KMS-11 (cell line): ENCODE measurements at regions not wholly inside any gene's neighbourhood (a gene's known extent, or its start where the extent isn't known, plus 50 kb on each side); places are given as distances from the start of the nearest gene placed in this dataset.

Source experiments
- H2AFZ ChIP-seq: fragments of 200-600 bp; sonication (generic); 2 replicates; pipeline ENCODE4 v1.6.1; 2016; ENCODE audit warnings: antibody characterized with exemption, mixed run types, low read depth
- H3K27ac ChIP-seq: fragments of 200-600 bp; sonication (generic); 2 replicates; pipeline ENCODE4 v1.6.1; 2016; ENCODE audit warnings: mild to moderate bottlenecking, mixed run types
- H3K27me3 ChIP-seq: fragments of 200-600 bp; sonication (generic); 2 replicates; pipeline ENCODE4 v1.6.1; 2017; ENCODE audit warnings: mild to moderate bottlenecking, low read depth, mixed run types, moderate library complexity; ENCODE audit not compliant: insufficient read depth
- H3K36me3 ChIP-seq: fragments of 200-600 bp; sonication (generic); 2 replicates; pipeline ENCODE4 v1.6.1; 2017; ENCODE audit warnings: mild to moderate bottlenecking, mixed run types; ENCODE audit not compliant: insufficient read depth
- H3K4me1 ChIP-seq: fragments of 200-600 bp; sonication (generic); 2 replicates; pipeline ENCODE4 v1.6.1; 2016; ENCODE audit warnings: mild to moderate bottlenecking, low read depth, mixed run types; ENCODE audit not compliant: poor library complexity, severe bottlenecking
- H3K4me2 ChIP-seq: fragments of 200-600 bp; sonication (generic); 2 replicates; pipeline ENCODE4 v1.7.0; 2016; ENCODE audit warnings: mild to moderate bottlenecking, mixed run types
- H3K4me3 ChIP-seq: fragments of 200-600 bp; sonication (generic); IDR thresholded peaks from 2 replicates; pipeline ENCODE4 v1.6.1; 2017; ENCODE audit warnings: low read depth, low read length, mixed read lengths; ENCODE audit not compliant: insufficient read depth
- H3K79me2 ChIP-seq: fragments of 200-600 bp; sonication (generic); 2 replicates; pipeline ENCODE4 v1.6.1; 2016; ENCODE audit warnings: low read depth, mixed run types; ENCODE audit not compliant: insufficient read depth
- H3K9ac ChIP-seq: fragments of 200-600 bp; sonication (generic); 2 replicates; pipeline ENCODE4 v1.6.1; 2016; ENCODE audit warnings: mild to moderate bottlenecking, mixed run types
- H4K20me1 ChIP-seq: fragments of 200-600 bp; sonication (generic); 2 replicates; pipeline ENCODE4 v1.6.1; 2016; ENCODE audit warnings: mild to moderate bottlenecking, mixed run types; ENCODE audit not compliant: insufficient read depth
- TF ChIP-seq, protein P1 (sequence below): fragments of 200-600 bp; sonication (generic); conservative IDR thresholded peaks from 2 replicates; pipeline ENCODE4 v1.6.1; 2017; ENCODE audit warnings: low read depth, mild to moderate bottlenecking, antibody characterized with exemption, low read length, moderate library complexity, mixed read lengths

DNA sequence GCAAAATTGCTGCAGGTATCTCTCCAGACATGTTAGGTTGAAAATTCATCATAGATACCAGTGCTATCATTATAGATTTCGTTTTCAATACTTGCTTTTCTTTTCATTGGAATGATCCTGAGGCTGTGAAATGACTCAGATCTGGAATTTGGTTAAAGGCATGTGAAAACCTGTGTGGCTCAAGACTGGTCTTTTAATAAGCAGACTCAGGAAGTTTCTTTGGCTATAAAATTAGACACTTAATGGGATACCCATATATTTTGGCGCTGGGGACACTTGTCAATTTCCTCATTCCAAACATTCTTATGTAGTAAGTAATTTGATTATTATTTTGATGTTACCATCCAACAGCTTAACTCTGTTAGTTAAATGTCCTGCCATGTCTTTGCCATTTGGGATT is 1041.1 kb upstream of the GBE1 start:
- Histone ChIP-seq H4K20me1 (no peaks in the 10 kb centered on the region), H3K4me1 (no peaks in the 10 kb centered on the region), H3K27ac (no peak overlapping the region), H3K36me3 (no peaks in the 10 kb centered on the region), H3K4me3 (no peak overlapping the region), H3K9ac (no peak overlapping the region), H2AFZ (no peak overlapping the region), H3K27me3 (no peaks in the 10 kb centered on the region), H3K4me2 (no peak overlapping the region), H3K79me2 (no peaks in the 10 kb centered on the region)
- TF ChIP-seq, protein P1, sequence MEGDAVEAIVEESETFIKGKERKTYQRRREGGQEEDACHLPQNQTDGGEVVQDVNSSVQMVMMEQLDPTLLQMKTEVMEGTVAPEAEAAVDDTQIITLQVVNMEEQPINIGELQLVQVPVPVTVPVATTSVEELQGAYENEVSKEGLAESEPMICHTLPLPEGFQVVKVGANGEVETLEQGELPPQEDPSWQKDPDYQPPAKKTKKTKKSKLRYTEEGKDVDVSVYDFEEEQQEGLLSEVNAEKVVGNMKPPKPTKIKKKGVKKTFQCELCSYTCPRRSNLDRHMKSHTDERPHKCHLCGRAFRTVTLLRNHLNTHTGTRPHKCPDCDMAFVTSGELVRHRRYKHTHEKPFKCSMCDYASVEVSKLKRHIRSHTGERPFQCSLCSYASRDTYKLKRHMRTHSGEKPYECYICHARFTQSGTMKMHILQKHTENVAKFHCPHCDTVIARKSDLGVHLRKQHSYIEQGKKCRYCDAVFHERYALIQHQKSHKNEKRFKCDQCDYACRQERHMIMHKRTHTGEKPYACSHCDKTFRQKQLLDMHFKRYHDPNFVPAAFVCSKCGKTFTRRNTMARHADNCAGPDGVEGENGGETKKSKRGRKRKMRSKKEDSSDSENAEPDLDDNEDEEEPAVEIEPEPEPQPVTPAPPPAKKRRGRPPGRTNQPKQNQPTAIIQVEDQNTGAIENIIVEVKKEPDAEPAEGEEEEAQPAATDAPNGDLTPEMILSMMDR = no peak

GRCh38 chr3:82800248-82800647 is 1038.8 kb upstream of the GBE1 start:
- TF ChIP-seq, protein P1 = no peak
- Histone ChIP-seq H3K36me3 (no peaks in the 10 kb centered on the region), H3K9ac (no peak overlapping the region), H3K4me1 (no peaks in the 10 kb centered on the region), H3K79me2 (no peaks in the 10 kb centered on the region), H3K27me3 (no peaks in the 10 kb centered on the region), H3K27ac (no peak overlapping the region), H3K4me2 (no peak overlapping the region), H4K20me1 (no peaks in the 10 kb centered on the region), H3K4me3 (no peak overlapping the region), H2AFZ (no peak overlapping the region)

- Histone ChIP-seq H3K27me3 (no peaks in the 10 kb centered on the region), H3K27ac (no peak overlapping the region), H3K4me2 (no peak overlapping the region), H3K4me1 (no peaks in the 10 kb centered on the region), H4K20me1 (no peaks in the 10 kb centered on the region), H3K79me2 (no peaks in the 10 kb centered on the region), H2AFZ (no peak overlapping the region), H3K36me3 (no peaks in the 10 kb centered on the region), H3K9ac (no peak overlapping the region), H3K4me3 (no peak overlapping the region)
- TF ChIP-seq, protein P1 = no peak
Measured at GRCh38 chr3:82796765-82797164, 1035.3 kb upstream of the GBE1 start.

- H3K27me3 ChIP-seq = no peaks in the 10 kb centered on the region
- no peak overlapping the region for H3K9ac ChIP-seq
- H3K27ac ChIP-seq = no peak overlapping the region
- no peaks in the 10 kb centered on the region for H3K79me2 ChIP-seq
- H3K4me1 ChIP-seq = no peaks in the 10 kb centered on the region
- TF ChIP-seq, protein P1 = no peak
- no peaks in the 10 kb centered on the region for H4K20me1 ChIP-seq
- H3K4me2 ChIP-seq = no peak overlapping the region
- H3K4me3 ChIP-seq = no peak overlapping the region
- H3K36me3 ChIP-seq = no peaks in the 10 kb centered on the region
- no peak overlapping the region for H2AFZ ChIP-seq
Measured at GRCh38 chr3:82791241-82791640, 1029.8 kb upstream of the GBE1 start.
